SK-N-SH (cell line): ENCODE measurements at regions not wholly inside any gene's neighbourhood (a gene's known extent, or its start where the extent isn't known, plus 50 kb on each side); places are given as distances from the start of the nearest gene placed in this dataset.

Source experiments
- CTCF ChIA-PET: fragments of 300-600, 350-600 bp; formaldehyde crosslinking; extraction: SDS; loops from one replicate; lab custom pipeline; 2021; lab: Yijun Ruan, JAX
- POLR2A ChIA-PET: fragments of 350-600 bp; sonication (Branson Sonifier 250); formaldehyde crosslinking; extraction: SDS; loops from one replicate; lab custom pipeline; 2020; ENCODE audit warnings: antibody characterized with exemption, inconsistent platforms; lab: Yijun Ruan, JAX
- DNase-seq: peaks from one replicate; pipeline ENCODE4 v3.0.0; 2012
- H2AFZ ChIP-seq: fragments of 200-600 bp; sonication (generic); 2 replicates; pipeline ENCODE4 v1.8.1; 2016; ENCODE audit warnings: antibody characterized with exemption, mild to moderate bottlenecking, low read depth
- H3F3A ChIP-seq: fragments of 200-600 bp; sonication (generic); replicated peaks from 2 replicates; pipeline ENCODE3; 2016; ENCODE audit warnings: antibody characterized with exemption, mild to moderate bottlenecking; ENCODE audit not compliant: insufficient read depth
- H3K27ac ChIP-seq, 2 experiments: fragments of 200-500 bp in 1 of 2; fragments of 200-600 bp in 1 of 2; sonication (Bioruptor generic) in 1 of 2; sonication (generic), shearing (Covaris generic) in 1 of 2; 2 replicates each; pipeline versions ENCODE4 v1.5.1 to v1.6.1; 2014 to 2016; ENCODE audit warnings: low read depth in 2 of 2, inconsistent platforms in 1 of 2, low read length in 1 of 2, mild to moderate bottlenecking in 1 of 2, mixed read lengths in 1 of 2
- H3K27me3 ChIP-seq: fragments of 200-600 bp; sonication (generic), shearing (Covaris generic); 2 replicates; pipeline ENCODE4 v1.6.1; 2016; ENCODE audit warnings: mixed run types; ENCODE audit not compliant: insufficient read depth
- H3K36me3 ChIP-seq, 2 experiments: fragments of 200-500 bp in 1 of 2; fragments of 200-600 bp in 1 of 2; sonication (Bioruptor generic) in 1 of 2; sonication (generic) in 1 of 2; replicated peaks in 1 of 2; 2 replicates each; pipeline versions ENCODE3 to v1.5.1; 2014 to 2016; ENCODE audit warnings: low read length in 1 of 2, mild to moderate bottlenecking in 1 of 2; ENCODE audit not compliant: insufficient read depth in 2 of 2, control insufficient read depth in 1 of 2
- H3K4me1 ChIP-seq, 2 experiments: fragments of 200-500 bp in 1 of 2; fragments of 200-600 bp in 1 of 2; sonication (Bioruptor generic) in 1 of 2; sonication (generic), shearing (Covaris generic) in 1 of 2; 2 replicates each; pipeline versions ENCODE4 v1.5.1 to v1.6.1; 2014 to 2016; ENCODE audit warnings: low read depth in 1 of 2, low read length in 1 of 2, mixed run types in 1 of 2; ENCODE audit not compliant: insufficient read depth in 2 of 2, control insufficient read depth in 1 of 2
- H3K4me2 ChIP-seq: fragments of 200-600 bp; sonication (generic), shearing (Covaris generic); 2 replicates; pipeline ENCODE4 v1.6.1; 2017; ENCODE audit warnings: mixed run types
- H3K4me3 ChIP-seq, 2 experiments: fragments of 200-500 bp in 1 of 2; fragments of 200-600 bp in 1 of 2; sonication (Bioruptor generic) in 1 of 2; sonication (generic), shearing (Covaris generic) in 1 of 2; 2 replicates each; pipeline versions ENCODE4 v1.5.1 to v1.8.1; 2014 to 2016; ENCODE audit warnings: low read depth in 2 of 2, inconsistent platforms in 1 of 2, low read length in 1 of 2, mild to moderate bottlenecking in 1 of 2, mixed read lengths in 1 of 2, moderate library complexity in 1 of 2
- H3K79me2 ChIP-seq: fragments of 200-600 bp; sonication (generic); 2 replicates; pipeline ENCODE4 v1.8.1; 2017; ENCODE audit warnings: mild to moderate bottlenecking; ENCODE audit not compliant: insufficient read depth
- H3K9ac ChIP-seq: fragments of 200-600 bp; sonication (generic); 2 replicates; pipeline ENCODE4 v1.6.1; 2017; ENCODE audit warnings: mixed run types
- H3K9me2 ChIP-seq: fragments of 200-600 bp; sonication (generic); 2 replicates; pipeline ENCODE4 v1.6.1; 2017; ENCODE audit warnings: mixed run types
- H3K9me3 ChIP-seq: fragments of 200-600 bp; sonication (generic); 2 replicates; pipeline ENCODE4 v1.6.1; 2017; ENCODE audit warnings: mixed run types, mild to moderate bottlenecking, moderate library complexity
- H4K20me1 ChIP-seq: fragments of 200-600 bp; sonication (generic); 2 replicates; pipeline ENCODE4 v1.6.1; 2017; ENCODE audit warnings: mild to moderate bottlenecking, mixed run types; ENCODE audit not compliant: insufficient read depth
- CTCF ChIP-seq: fragments of 200-600 bp; sonication (generic); IDR thresholded peaks from 2 replicates; pipeline ENCODE4 v1.6.1; 2017; ENCODE audit warnings: antibody characterized with exemption, mild to moderate bottlenecking, moderate library complexity
- FOXM1 ChIP-seq: IDR thresholded peaks from 2 replicates; pipeline ENCODE4 v1.4.0; 2012; ENCODE audit warnings: low read depth, mild to moderate bottlenecking
- GATA2 ChIP-seq: sonication (generic); formaldehyde crosslinking; IDR thresholded peaks from 2 replicates; pipeline ENCODE4 v1.5.0; 2020; ENCODE audit warnings: mild to moderate bottlenecking, missing genetic modification reagents
- JUND ChIP-seq: IDR thresholded peaks from 2 replicates; pipeline ENCODE4 v1.4.0; 2012
- NRF1 ChIP-seq: IDR thresholded peaks from 2 replicates; pipeline ENCODE4 v1.6.1; 2012; ENCODE audit warnings: low read depth, mild to moderate bottlenecking, low read length
- PBX3 ChIP-seq: IDR thresholded peaks from 2 replicates; pipeline ENCODE4; 2012
- RCOR1 ChIP-seq: fragments of 150-350 bp; IDR thresholded peaks from 2 replicates; pipeline ENCODE4 v1.6.1; 2017; ENCODE audit warnings: antibody characterized with exemption, low read length
- RFX5 ChIP-seq: IDR thresholded peaks from 2 replicates; pipeline ENCODE4 v1.6.1; 2012; ENCODE audit warnings: mild to moderate bottlenecking, improper control_type of control experiment, low read length
- SIN3A ChIP-seq: IDR thresholded peaks from 2 replicates; pipeline ENCODE4 v1.6.1; 2012; ENCODE audit warnings: low read depth, mild to moderate bottlenecking, low read length, moderate library complexity, borderline replicate concordance
- SMC3 ChIP-seq: IDR thresholded peaks from 2 replicates; pipeline ENCODE4 v1.6.1; 2012; ENCODE audit warnings: low read depth, low read length, improper control_type of control experiment
- USF1 ChIP-seq: IDR thresholded peaks from 2 replicates; pipeline ENCODE4 v1.4.0; 2012; ENCODE audit warnings: low read depth, borderline replicate concordance
- YY1 ChIP-seq: IDR thresholded peaks from 2 replicates; pipeline ENCODE4 v1.4.0; 2012; ENCODE audit warnings: low read depth, mild to moderate bottlenecking
- WGBS: methylation state at CpG from one replicate; pipeline ENCODE4 v1.1.6; 2017; ENCODE audit warnings: low lambda C conversion rate; 5-methylcytosine and 5-hydroxymethylcytosine counted together

GRCh38 chr3:8443829-8444791 is 57.5 kb upstream of the LMCD1 start (continued):
- no peak for TF ChIP-seq CTCF
- TF ChIP-seq YY1: no peak
- TF ChIP-seq USF1: no peak
- TF ChIP-seq RFX5: peak; percentile 62; the same call in 1 of the 2 replicates
- TF ChIP-seq GATA2 (CRISPR knock-in tag): no peak
- no peak for TF ChIP-seq FOXM1
- peak; percentile 76 for TF ChIP-seq PBX3
- peak; percentile 1; the same call in 1 of the 2 replicates for TF ChIP-seq SMC3
- peak; percentile 42 for TF ChIP-seq JUND
- TF ChIP-seq NRF1: no peak

GRCh38 chr3:8444883-8445282 is 56.7 kb upstream of the LMCD1 start:
- POLR2A ChIA-PET: interaction anchor here (1.0 to 1.2 kb wide), 2 partner anchors 13 to 56 kb away, joined by 3 to 7 read pairs; partner anchors contain the start of gene LMCD1
- Histone ChIP-seq H3K4me1 (peaks cover 33 to 40% of the 10 kb centered on the region in 2 experiments), H3K4me3 (no peak overlapping the region), H3K9me3 (no peaks in the 10 kb centered on the region), H3K4me2 (peak overlapping the region; percentile 69), H3F3A (peaks cover 31% of the 10 kb centered on the region), H3K27ac (peak overlapping the region; percentile 96 to 98), H4K20me1 (no peaks in the 10 kb centered on the region), H2AFZ (no peak overlapping the region), H3K79me2 (no peaks in the 10 kb centered on the region), H3K36me3 (no peaks in the 10 kb centered on the region), H3K9ac (peak overlapping the region; percentile 79; the same call in 1 of the 2 replicates), H3K27me3 (no peaks in the 10 kb centered on the region), H3K9me2 (no peaks in the 10 kb centered on the region)
- TF ChIP-seq SIN3A (no peak), RCOR1 (0 out of 2 replicates have a peak, but pooled peaks have one; percentile 7)
- no peak for DNase-seq
- 85% methylated on average over 3 of the region's 3 CpGs for WGBS
- CTCF ChIA-PET: interaction anchor here (0.7 to 5.9 kb wide), 10 partner anchors 10 to 334 kb away, joined by 3 to 76 read pairs (median 4); no protein-coding TSS in a partner anchor
